ENCODE measurements at regions not wholly inside any gene's neighbourhood (a gene's known extent, or its start where the extent isn't known, plus 50 kb on each side); places are given as distances from the start of the nearest gene placed in this dataset.
A peak's percentile ranks its signal among the peaks of the same experiment; 100 is the strongest.

DNA sequence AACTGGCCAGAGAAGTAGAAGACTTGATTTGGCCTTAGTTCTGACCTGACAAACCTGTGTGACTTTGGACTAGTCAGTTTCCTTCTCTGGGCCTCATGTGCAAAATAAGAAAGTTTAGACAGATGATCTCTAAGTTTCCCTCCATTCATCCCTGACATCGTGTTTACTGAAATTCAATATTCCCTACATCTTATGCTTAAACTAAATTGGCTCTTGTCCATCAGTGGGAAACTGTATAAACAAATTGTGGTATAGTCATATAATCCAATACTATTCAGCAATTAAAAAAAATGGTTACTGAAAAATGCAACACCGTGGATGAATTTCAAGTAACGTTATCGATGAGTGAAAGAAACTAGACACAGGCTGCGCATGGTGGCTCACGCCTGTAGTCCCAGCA lies 64.4 kb upstream of the HRH1 start:
- DNase-seq (ENCODE audit: low read depth), result no peak

DNA sequence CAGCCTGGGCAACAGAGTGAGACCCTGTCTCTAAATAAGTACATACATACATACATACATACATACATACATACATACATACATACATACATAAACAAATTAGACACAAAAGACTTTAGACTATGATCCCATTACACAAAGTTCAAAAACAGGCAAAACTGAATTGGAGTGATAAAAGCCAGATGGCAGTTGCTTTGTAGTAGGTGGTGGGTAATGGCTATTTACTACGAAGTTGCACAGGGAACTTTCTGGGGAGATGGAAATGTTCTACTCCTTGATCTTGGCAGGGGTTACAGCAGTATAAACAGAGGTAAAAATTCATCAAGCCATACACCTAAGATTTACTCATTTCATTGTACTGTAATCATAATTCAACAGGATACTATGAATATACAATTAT lies 63.7 kb upstream of the HRH1 start:
- no peak for DNase-seq (ENCODE audit: low read depth)

DNA sequence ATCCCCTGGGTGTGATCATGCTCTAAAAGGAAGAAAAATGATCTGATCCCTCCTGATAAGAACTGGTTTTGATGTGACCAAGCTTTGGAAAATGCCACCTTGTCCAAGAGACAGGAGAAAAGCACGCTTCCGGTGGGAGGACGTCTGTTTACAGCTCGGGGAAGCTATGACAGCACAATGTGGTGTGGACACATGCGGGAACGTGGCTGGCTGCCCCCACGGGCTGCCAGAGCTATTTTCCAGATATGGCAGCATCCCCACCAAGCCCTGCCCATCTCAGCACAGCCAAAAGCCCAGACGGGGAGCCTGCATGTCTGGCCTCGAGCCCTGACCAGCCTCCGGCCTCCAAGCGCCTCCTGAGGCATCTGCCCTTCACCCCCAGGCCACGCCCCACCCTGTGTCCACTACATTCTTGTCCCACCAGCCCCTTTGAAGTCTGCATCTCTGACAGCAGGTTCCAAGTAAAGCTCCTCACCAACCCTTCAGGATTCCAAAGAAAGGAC lies 63.2 kb upstream of the HRH1 start:
- DNase-seq (ENCODE audit: low read depth), result no peak

DNA sequence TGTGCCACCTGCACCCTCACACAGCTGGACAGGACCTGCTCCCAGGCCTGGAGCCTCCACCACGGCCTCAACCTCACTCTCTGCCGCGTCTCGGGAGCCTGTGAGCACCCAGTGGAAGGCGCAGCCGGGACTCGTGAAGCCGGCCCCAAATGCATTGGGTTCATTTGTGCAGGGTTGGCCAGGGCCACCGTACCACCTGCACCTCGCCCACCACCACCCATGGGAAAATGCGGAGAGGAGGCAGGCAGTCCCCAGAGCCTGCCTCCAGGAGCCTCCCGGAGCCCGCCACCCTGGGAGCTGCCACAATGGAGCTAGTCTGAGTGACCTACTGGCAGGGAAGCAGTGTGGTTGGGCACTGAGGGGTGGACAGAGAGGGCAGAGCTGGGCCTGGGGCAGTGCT lies 62.5 kb upstream of the HRH1 start:
- no peak for DNase-seq (ENCODE audit: low read depth)

DNA sequence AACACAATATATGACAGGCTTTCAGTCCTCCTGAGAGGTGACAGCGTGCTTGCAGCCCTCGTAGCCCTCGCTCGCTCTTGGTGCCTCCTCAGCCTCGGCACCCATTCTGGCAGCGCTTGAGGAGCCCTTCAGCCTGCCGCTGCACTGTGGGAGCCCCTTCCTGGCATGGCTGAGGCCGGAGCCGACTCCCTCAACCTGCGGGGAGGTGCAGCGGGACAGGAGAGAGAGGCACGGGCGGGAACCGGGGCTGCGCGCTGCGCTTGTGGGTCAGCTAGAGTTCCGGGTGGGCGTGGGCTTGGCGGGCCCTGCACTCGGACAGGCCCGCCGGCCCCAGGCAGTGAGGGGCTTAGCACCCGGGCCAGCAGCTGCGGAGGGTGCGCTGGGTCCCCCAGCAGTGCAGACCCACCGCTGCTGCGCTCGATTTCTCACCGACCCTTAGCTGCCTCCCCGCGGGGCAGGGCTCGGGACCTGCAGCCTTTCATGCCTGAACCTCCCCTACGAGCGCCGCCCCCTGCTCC lies 60.4 kb upstream of the HRH1 start:
- DNase-seq (ENCODE audit: low read depth), result no peak

DNA sequence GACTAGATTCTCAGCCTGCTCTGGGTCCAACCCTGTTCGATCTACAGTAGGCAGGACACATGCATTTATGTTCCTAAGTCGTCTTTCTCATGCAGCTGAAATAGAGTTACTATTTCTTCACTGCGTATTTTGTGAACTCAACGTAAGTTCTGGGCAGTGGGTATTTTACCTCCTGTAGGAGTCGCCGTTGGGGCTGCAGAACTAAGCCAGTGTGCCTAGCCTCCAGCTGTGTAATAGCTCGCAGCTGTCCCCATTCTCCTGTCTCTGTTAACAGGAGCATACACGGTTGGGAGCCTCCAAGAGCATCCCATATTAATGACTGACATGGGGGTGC lies 58.4 kb upstream of the HRH1 start:
- DNase-seq (ENCODE audit: low read depth), result no peak

DNA sequence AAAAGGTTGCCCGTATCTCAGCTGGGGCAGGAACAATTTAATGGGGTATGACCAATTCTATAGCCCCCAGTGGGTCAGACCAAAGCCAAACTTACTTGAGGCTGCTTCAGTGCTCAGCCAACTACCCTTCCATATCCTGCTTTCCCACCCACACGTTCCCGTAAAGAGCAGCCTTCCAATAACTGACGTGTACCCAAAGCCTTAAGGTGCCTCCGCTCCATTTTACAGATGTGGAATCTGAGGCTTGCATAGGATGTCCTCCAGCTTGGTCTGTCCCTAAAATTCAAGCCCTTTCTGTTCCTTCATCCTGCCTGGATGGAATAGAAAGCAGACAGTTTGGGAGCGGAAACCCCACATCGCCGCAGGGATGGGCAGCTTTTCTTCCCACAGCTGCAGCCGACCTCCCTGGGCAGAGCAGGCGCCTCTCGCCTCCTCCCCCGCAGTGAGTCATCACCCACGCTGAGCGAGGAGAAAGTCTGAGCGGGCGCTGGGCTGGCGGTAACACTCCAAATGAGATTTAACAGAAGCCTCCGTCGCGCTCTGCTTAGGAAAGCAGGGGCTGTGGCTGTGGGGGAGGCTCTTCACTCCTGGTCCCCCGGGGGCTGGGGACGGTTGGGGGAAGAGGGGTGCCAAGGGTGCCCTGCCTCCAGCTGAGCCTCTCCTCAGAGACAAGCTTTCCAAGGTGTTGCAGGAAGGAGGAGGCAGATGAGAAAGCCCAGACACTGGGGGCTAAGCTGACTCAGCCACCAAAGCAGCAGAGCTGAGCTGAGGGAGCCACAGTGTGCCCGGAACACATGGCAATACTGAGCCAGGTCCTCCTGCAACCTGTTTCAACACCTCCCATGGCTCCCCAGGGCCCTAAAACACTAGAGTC lies 57.8 kb upstream of the HRH1 start:
- DNase-seq (ENCODE audit: low read depth), result peak; percentile 37

DNA sequence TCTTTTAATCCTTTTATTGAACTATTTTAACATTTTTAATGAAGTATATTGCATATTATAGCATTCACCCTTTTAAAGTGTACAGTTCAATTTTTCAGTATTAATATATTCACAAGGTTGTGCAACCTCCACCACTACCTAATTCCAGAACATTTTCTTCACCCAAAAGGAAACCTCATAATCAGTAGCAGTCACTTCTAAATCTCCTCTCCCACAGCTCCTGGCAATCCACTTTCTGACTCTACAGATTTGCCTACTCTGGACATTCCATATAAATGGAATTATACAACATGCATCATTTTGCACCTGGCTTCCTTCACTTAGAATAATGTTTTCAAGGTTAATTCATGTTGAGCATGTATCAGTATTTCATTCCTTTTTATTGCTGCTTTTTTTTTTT lies 55.0 kb upstream of the HRH1 start:
- DNase-seq (ENCODE audit: low read depth), result no peak
